HG03175 (cell line): ENCODE measurements at regions not wholly inside any gene's neighbourhood (a gene's known extent, or its start where the extent isn't known, plus 50 kb on each side); places are given as distances from the start of the nearest gene placed in this dataset.
A peak's percentile ranks its signal among the peaks of the same experiment; 100 is the strongest.

Experiments used
- ATAC-seq: cut with Tn5 transposase; IDR thresholded peaks from one replicate; pipeline ENCODE4 v1.9.1; 2021; ENCODE audit warnings: mild to moderate bottlenecking, moderate library complexity; ENCODE audit not compliant: unreplicated experiment

DNA sequence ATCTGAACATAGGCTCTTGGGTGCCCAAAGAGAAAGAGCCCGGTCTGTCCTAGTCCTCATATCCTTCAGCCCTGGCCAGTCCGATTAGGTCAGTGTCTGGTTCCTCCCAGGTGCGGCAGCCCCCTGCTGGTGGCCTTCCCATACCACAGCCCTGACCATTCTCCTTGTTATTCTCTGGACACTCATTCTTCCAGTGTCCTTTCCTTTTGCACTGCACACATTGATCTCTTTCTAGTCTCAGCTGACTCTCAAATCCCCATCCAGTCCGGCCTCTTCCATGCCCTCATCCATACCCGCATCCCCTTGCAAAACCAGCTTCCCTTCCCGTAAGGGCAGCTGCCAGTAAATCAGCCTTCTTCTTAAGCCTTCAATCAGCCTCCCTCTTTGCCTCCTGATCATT is 1316.3 kb downstream of the TMEM121 start:
- no peak for ATAC-seq

DNA sequence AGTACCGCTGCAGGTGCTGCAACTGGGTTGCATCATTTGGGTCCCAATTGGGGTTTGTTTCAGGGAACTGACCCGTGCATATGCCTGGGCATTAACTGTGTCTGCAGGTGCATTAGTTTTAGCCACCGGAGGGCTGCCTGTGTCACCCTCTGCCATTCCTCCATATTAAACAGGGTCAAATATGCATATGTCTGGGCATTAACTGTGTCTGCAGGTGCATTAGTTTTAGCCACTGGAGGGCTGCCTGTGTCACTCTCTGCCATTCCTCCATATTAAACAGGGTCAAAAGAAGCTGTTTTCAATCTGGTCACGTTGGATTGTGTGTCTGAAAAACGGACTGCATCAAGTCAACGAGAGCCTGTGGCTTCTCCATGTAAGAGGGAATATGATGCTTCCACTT is 1317.0 kb downstream of the TMEM121 start:
- ATAC-seq: no peak

DNA sequence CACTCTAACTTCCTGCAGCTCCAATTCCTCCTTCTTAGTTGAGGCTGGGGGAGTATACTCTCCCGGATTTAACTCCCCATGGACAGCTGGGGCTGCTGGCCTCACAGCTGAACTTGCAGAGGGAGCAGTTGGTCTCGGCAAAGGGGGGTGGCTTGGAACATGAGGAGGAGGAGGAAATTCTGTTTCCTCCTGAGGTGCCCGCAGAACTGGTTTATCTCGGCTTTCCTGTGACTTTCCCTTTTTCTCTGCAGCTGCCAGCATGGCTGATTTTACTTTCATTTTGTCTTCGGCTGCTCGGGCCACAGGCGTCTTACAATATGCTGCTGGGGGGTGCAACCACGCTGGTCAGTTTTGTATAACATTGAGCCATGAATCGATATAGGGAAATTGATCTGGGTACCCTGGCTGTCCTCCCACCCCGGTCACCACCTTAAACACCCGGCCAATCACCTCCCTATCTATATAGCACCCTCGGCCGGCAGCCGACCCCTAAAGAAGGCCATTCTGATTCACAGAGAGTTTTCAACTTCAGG is 1317.6 kb downstream of the TMEM121 start:
- no peak for ATAC-seq

DNA sequence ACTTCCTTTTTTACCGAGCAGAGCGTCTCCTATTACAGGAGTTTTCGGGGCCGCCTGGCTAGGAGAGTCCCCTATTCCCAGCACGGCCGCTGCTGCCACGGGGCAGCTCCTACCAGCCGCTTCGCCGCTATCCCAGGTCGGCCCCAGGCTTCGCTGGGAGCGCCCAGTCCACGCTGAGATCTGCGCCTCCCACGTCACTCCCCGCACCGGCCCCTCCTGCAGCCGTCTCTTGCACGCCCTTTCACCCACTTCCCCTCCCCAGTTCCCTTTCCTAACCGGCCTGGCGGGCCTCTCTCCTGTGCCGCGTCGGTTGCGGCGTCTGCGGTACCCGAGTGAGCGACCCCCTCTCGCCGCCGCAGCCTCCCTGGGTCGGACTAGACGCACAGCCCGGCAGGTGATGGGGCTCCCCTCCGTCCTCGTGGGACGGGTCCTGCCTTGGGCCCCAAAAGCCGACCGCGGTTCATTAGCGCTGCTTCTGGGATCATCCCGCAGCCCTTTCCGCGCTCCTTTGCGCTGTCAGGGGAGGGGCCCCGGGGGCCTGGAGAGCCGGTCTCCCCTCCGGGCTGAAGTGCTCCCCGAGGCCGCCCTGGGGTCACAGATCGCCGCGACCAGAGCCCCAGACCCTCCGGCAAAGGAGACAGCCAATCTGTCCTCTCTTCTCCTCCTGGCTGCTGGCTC is 1318.4 kb downstream of the TMEM121 start:
- peak; percentile 51 for ATAC-seq

DNA sequence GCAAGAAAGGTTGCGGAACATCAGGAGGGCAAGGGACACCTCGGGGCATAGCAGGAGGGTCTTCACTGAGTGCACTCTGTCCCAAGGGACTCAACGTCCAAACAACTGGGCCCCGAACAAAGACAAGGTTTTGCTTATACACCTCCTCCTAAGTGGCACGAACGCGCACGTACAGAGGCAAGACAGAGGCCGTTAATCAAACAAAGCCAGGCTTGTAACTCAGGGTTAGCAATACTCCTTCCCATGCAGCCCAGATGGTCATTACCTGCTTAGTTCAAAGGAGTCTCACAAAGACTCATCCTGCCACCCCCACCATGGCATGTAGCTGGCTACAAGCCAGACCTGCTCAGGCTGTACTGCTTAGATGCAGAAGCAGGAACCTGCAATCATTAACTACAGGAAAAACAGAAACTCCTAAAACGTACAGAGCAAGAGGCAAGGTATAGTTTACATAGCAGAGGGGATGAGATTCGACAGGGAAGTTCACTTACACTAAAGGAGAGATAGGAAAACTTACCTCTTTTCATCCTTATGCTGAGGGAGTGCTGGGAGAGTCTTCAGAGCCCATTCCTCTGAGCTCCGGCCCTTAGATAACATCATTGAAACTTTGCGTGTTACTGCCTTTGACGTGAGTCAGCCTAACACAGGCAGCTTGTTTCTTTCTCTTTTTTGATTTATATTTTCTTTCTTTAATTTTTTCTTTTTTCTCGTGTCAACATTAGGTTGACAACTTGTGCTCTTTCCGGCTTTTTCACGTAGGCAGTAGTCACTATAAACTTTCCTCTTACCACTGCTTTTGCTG is 1319.1 kb downstream of the TMEM121 start:
- ATAC-seq: peak; percentile 52

DNA sequence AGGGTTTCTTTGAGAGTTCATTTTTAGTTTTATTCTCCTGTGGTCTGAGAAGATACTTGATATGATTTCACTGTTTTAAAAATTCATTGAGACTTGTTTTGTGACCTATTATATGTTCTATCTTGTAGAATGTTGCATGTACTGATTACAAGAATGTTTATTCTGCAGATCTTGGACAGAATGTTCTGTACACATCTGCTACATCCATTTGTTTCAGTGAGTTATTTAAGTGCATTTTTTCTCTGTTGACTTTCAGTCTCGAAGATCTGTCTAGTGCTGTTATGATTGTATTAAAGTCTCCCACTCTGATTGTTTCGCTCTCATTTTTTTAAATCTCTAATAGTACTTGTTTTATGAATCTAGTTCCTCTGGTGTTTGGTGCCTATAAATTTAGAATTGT is 1319.8 kb downstream of the TMEM121 start:
- no peak for ATAC-seq

DNA sequence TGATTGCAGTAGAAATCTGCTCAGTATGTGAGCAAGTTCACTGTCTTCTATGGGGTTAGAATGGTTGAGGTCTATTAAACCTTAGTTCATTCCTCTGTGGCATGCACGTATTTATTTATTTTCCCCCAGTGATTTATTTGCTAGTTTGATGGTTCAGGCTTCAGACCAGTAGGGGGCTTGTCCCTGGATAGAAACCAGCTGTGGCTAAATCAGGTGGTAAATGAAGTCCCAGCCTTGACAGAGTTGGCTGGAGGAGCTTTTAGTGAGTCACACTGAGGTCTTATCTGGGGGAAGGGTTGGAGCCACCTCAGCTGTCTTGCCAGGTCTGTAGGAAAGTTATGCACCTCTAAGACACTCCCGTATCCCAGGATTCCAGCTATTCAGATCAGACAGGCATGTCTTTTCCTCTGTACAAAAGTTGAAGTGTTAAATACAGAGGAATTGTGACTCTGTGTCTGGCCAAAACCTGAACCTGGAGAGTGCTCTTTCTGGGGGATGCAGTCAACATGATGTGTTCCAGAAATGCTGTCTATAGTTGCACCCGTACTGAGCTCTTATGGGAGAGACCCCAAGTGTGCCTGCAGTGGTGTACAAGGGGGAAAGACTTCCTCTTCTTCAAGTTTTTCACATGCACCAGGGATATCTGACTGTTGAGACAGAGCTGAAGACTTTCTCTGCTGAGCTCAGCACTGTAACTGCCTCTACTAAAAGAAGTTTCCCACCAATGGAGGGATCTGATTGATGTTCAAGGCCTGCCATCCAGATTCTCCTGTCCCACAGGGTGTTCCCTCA is 1322.1 kb downstream of the TMEM121 start:
- ATAC-seq: no peak

DNA sequence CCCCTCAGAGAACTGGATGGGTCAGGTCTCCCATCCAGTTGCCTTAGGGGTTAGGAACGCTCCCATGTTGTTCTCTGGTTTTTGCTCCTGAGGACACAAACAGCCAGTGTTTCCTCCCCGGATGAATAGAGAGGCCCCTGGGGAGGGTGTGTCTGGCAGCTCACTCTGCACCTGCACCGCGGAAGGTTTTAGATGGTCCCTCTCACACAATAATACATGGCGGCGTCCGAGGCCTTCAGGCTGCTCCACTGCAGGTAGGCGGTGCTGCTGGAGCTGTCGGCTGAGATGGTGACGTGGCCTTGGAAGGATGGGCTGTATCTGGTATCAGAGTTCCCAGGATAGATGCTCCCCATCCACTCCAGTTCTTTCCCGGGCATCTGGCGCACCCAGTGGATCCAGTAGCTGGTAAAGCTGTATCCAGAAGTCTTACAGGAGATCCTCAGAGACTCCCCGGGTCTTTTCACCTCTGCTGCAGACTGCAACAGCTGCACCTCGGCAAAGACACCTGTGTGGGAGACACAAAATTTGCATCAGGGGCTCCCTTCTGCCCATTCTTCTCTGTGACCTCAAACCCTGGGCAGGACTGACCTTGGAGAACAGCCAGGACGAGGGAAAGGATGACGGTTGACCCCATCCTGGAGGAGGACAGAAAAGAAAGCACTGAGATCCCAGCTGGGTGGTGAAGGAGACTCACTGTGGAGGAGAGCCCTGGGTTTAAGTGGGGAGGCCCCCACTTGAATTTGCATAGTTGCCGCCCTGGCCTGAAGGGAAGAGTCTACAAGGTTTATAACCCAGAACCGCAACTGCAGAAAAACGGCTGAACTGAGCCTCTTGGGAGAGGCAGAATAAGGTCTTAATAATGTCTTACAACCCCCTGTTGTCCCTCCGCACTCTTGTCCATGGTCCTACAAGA is 1324.8 kb downstream of the TMEM121 start:
- ATAC-seq: peak; percentile 63

DNA sequence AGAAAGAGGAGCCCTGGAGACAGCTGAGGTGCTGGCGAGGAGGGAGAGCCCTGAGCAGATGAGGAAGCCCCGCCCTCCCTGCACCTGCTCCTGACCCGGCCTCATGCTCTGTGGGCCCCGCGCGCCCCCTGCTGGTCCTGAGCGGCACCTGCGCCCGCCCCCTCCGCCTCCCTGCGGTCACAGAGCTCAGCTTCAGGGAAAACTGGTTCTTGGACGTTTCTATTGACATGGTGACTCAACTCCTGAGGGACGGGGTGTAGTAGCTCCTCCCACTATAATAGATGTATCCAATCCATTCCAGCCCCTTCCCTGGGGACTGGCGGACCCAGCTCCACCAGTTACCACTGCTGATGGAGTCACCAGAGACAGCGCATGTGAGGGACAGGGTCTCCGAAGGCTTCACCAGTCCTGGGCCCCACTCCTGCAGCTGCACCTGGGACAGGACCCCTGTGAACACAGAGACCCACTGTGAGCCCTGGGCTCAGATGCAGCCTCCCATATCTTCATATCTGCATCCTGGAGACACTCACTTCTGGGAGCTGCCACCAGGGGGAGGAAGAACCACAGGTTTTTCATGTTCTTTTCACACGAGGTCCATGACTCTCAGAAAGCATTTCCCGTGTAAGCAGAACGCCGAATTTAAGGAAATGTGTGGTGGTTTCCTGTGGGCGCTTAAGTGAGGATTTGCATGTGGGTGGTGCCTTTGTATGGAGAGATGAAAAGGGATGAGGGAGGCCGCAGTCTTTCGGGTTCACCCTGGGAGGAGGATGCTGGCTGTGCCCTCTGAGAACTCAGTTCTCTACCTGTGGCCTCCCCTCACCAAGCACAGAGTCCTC is 1346.4 kb downstream of the TMEM121 start:
- ATAC-seq: peak; percentile 43

DNA sequence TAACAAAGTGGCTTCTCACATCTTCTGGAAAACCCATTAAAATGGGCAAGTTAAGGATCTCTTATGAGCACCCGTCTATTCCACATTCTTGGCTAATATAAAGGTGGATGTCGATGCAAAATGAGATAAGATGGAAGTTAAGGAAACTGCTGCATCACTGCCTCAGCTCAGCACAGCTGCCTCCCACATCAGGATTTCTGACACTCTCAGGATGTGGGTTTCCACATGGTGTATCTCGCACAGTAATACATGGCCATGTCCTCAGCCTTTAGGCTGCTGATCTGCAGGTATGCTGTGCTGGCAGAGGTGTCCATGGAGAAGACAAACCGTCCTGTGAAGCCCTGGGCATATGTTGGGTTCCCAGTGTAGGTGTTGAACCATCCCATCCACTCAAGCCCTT is 1348.0 kb downstream of the TMEM121 start:
- no peak for ATAC-seq

DNA sequence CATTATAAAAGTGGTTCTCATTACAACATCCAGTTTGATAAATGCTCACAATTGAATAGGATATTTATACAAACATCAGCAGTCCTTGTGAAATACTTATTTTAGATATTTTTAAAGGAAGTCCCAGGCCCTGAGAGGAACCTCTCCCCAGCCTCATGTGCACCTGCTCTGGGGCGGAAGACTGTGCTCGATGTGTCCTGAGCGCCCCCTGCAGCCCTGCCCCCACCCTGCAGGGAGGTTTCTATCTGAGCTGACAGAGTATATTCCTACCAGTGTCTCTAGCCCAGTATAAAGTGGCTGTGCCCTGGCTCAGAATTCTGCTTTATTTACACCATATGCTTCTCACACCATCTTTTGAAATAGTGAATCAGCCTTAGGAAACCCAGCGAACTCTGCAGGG is 1349.1 kb downstream of the TMEM121 start:
- ATAC-seq: peak; percentile 48

DNA sequence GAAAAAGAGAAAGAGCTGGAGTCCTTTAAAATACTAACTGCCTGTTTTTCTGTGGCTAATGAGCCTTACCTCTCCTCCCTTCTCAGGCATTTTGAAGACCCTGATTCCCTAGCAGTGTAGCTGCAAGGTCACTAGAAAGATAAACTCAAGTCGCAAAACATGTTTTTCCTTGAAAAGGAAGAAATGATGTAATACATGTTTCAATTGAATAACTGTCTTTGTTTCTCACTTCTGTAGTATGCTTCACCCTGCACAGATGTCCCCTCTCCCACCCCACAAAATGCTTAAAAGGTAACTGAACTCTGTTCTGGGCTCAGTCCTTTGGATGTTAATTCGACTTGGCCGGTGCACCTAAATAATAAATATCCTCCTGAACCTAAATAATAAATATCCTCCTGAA is 1350.3 kb downstream of the TMEM121 start:
- ATAC-seq: no peak

DNA sequence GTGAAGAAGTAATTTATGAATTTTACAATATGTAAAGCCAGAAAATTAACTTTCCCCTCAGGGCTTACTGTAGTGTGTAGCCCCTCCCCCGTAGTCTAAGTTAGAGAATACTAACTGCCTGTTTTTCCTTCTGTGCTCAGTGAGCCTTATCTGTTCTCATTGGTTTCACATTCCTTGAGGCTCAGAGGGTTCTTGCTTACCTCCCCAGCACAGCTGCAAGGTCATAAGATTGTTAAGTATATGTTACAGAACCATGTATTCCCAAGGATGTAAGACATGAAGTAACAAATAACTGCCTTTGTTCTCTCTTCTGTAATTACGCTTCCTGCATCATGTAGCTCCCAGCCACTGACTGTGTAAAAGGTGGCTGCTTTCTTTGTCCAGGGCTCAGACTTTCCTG is 1351.1 kb downstream of the TMEM121 start:
- no peak for ATAC-seq

DNA sequence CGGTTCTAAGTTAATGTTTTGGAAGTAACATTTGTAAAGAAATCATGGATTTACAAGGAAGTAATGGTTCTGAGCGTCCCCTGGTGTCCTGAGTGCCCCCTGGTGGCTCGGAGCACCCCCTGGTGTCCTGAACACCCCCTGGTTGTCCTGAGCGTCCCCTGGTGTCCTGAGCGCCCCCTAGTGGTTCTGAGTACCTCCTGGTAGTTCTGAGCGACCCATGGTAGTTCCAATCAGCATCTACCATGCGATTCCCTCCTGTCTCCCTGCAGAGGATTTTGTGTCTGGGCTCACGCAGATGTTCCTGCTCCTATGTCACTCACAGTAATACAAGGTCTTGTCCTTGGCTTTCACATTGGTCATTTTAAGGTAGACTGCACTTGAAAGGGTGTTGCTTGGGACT is 1352.9 kb downstream of the TMEM121 start:
- ATAC-seq: peak; percentile 48

DNA sequence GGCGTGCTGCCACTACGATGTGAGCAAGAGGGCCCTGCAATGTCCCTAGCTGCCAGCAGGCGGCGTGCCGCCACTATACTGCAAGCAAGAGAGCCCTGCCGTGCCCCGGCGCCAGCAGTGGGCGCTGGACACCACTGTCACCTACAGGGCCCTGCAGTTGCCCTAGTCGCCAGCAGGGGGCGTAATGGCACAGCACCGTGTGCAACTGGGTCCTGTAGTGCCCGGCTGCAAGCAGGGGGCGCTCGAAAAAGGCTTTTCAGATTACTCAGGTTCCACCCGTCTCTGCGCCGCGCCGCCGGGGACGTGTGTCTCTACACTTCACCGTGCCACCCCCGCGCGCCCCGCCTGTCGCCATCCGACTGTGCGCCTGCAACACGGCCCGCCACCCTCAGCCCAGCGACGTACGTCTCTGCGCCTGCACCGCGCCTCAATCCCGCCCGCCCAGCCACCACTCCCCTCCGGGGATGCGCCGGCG is 1356.9 kb downstream of the TMEM121 start:
- no peak for ATAC-seq
